Right renal pelvis (tissue), 4 donors: ENCODE measurements at regions not wholly inside any gene's neighbourhood (a gene's known extent, or its start where the extent isn't known, plus 50 kb on each side); places are given as distances from the start of the nearest gene placed in this dataset.

ENCODE experiments used
- DNase-seq, 4 donors: peaks; one replicate each; pipeline ENCODE4 v3.0.0-alpha.2; 2013; ENCODE audit warnings: low read depth in 4 of 4, low spot score in 3 of 4, missing footprints in 1 of 4

DNA sequence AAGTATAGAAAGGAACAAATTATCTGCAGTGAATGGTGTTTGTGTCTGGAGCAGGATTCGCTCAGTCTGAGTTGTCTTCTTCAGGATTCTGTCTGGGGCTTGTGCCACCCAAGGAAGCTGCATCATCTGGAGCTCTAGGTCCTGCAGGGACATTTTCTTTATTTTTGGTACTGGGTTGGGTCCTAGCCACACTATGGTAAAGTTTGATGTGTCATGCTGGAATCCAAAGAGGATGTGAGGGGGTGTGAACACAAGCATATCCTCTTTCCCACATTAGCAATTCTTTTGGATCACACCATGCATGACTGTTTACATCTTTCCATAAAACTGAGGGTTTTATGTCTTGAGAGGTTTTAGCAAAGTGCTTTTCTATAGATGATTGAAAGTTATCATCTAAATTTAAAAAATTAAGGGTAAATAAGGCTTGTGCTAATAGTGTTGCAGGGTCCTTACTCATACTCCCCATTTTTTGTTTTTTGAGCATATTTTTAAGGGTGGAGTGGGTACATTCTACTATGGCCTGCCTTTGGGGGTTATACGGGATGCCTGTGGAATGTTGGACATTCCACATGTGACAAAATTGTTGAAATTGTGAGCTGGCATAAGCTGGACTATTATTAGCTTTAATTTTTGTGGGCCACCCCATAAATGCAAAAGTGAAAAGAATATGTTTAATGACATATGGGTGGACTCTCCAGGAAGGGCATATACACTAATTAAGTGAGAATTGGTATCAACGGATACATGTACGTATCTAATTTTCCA lies 152.0 kb upstream of the HMCN1 start:
- DNase-seq, result no peak

DNA sequence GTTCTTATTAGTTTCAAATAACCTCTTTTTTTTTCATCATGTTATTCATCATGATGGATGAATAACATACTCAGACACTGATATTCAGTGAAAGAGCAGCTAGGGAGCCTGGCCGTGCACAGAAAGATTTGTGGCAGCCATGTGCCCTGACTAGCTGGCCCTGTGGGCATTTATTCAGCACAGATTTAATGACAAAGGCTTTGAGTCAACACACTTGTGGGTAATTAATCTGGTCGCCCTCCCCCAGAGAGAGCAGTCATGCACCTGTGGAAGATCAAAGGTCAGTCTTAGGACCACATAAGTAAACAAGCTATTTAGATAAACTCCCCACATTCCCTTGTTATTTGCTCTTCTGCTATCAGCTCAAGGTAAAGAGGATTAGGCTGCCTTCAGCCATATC lies 153.2 kb upstream of the HMCN1 start:
- no peak for DNase-seq

DNA sequence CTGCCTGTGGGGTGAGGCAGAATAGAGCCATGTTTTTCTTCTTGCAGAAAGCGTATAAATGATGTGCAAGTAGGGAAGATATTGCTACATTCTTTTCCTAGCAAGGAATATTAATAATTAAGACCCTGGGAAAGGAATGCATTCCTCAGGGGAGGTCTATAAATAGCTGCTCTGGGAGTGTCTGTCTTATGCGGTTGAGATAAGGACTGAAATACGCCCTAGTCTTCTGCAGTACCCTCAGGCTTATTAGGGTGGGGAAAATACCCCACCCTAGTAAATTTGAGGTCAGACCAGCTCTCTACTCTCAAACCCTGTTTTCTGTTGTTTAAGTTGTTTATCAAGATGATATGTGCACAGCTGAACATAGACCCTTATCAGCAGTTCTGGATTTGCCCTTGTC lies 155.9 kb upstream of the HMCN1 start:
- no peak for DNase-seq

DNA sequence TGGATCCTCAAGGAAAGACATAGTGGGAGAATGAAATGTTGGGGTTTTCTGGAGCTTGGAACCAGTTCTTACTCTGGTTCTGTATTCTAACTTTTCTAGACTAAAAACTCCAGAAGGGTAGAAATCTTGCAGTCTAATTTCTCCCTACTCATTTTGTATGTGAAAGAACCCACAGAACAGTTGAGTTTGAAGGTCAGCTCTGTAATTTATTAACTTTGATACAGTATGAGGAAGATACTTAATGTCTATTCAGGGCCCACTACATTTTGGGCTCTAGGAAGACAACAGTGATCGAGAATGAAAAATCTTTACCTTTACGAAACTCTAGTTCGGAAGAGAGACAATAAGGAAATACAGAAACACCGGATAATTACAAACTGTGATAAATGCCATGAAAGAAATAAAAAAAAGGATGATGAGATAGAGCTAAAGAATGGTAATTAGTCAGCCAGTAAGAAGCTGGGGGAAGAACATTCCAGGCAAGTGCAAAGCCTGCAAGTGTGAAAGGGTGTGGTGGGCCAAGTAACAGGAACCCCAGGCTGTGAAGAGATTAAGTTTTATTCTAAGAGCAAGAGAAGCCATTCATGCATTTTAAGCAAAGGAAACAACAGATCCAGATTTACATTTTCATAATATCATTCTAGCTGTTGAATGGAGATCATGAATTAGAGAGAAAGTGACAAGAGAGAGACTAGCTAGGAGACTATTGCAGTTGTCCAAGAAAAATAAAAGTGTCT lies 159.9 kb upstream of the HMCN1 start:
- no peak for DNase-seq

DNA sequence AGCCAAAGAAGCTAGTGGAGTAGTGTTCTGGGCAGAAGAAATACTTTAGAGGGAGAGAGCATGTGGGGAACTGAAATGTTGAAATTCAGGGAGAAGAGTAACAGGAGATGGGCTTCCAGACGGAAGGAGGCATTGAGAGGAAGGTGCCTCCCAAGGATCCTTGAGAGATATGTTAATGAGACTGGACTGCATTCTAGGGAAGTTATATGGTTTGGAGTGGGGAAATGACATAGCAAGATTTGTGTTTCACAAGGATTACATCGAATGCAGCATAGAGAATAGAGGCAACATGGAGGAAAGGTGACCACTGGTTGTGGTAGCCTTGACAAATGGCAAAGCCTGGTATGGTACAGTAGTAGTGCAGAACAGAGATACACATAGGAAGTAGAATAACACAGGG lies 160.5 kb upstream of the HMCN1 start:
- no peak for DNase-seq

DNA sequence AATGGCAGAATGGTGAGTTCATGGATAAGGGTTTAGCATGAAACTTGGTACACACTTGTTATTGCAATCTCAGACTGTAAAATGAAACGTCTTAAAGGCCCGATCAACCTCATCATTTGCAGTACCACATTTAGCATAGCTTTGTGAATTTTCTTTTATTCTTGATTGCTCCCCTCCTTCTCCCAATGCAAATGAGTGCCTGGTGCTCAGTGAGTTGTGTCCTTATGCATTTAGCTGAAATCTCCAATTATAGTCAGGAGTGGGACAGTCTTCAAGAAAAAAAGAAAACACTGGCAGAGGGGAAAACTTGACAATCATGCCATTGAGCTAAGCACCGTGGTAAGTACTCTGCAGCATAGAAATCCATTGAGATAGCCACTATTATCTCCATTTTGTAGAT lies 161.0 kb upstream of the HMCN1 start:
- DNase-seq, result no peak

DNA sequence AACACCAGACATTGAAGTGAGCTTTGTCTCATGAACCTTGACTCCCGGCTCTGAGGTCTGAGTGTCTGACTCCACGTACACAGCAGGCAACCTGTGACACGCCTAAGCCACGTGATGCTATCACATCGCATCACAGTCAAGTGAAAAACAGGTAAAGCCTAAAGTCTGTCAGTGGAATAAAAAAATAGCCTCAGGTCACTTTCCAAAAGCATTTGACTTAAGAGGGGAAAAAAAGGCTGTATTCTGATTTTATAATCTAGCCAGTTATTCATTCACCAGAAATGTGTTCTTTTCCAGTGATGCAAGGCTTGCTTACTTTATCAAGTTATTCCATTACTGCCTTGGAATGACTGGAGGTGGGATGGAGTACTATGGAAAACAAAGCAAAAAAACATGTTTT lies 163.2 kb upstream of the HMCN1 start:
- peak in 1 of 4 donors; percentile 53 for DNase-seq

DNA sequence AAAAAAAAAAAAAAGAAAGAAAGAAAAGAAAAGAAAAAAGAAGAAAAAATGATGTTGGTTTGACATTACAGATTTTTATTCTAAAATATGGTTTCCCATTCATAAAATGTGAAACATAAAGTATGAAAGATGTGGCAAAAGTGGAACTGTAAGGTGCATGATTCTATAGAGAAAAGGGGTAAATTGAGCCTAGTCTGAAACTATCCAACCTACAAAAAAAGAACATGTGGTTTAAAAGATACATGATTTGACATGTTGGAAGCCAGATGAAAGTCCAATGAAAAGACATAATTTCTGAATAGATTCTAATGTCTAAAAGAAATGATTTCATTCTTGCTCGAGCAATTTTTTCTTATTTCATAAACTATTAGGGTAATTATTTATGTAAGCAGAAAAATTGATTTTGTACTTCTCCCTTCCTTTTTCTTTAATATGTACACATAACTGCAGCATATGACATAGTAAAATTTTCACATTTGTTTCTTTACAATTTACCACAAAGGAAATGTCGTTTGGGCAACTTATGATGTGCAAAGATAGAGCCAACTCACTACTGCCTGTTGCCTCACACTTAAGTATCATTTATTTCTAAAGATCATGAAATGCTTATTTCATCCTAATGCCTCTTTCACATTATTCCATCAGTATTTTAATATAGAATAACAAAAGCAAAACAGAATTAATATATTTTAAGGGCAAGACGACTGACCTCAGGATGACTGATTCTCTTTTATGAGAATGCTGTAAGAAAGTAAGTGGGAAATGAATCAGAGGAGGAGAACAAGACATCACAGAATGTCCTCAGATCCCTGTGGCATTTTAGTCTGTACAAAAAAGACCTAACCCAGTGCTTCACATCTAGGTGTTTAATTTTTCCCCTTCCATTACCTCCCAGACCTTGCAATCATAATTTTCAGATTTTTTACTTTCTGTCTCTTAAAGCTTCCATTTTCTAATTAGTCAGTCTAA lies 165.8 kb upstream of the HMCN1 start:
- no peak for DNase-seq

DNA sequence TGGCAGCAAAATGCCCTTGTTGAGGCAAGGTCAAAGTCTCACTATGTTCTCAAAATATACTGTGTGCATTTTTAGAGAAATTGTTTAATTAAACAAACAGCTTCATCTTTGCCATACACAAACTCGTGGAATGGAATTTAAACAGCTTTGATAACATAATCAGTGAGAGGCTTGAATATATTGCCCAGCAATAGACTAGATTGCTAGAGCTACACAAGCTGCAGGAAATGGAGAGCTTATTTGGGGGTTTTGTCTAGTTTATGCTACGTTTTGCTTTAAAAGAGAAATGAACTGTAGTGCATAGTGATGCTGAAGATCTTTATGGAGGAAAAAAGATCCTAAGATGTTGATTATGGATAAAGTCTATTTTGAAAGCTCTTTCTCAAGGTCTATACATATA lies 166.8 kb upstream of the HMCN1 start:
- DNase-seq, result no peak

DNA sequence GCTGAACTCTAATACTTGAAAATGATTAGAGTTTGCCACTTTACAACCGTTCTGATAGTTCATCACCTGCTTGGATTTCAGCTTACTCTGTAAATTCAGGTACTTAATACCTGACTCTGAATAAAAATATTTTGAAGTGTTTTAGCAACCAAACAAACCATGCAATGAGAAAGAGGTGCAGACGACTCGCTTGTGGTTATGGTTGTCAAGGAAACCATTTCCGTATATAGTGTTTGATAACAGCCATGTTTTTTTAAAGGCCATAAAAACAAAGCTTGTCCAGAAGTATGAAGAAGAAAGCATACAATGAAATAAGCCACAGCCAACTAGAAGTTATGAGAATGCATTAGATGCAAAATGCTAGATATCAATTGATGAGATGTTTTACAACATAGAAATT lies 167.2 kb upstream of the HMCN1 start:
- DNase-seq, result no peak

DNA sequence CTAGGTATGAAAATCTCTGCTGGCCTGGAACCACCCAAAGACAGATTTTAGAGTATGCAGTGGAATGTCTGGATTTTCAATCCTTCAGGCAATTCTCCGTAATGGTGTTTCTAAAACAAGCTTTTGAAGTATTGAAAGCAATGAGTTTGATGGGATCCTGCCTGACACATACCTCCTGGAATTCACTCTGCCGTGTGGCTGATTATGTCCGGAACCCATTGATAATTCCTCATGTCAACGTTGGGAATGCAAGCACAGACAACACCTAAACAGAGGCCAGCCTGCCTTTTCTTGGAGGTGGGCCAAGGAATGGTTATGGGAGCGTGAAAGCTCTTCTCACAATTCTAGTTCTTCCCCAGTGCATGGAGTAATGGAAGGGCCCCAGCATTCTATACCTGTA lies 168.9 kb upstream of the HMCN1 start:
- DNase-seq, result no peak

DNA sequence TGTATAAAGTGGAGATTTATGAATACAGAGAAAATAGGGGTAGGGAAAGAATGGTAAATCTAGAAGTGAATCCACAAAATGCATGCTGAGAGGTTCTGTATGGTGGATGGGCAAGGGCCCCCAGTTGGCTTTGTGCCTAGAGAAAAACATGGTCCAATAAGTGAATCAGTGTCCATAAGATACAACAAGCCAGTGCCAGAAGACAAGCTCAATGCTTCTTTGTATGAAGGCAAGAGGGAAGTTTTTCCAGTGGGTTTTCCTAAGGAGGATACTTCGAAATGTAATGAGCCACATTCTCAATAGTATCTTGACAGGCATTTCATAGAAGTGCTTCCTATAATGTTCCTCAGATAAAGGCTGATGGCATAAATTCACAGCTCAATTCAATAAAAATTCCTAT lies 169.4 kb upstream of the HMCN1 start:
- no peak for DNase-seq

DNA sequence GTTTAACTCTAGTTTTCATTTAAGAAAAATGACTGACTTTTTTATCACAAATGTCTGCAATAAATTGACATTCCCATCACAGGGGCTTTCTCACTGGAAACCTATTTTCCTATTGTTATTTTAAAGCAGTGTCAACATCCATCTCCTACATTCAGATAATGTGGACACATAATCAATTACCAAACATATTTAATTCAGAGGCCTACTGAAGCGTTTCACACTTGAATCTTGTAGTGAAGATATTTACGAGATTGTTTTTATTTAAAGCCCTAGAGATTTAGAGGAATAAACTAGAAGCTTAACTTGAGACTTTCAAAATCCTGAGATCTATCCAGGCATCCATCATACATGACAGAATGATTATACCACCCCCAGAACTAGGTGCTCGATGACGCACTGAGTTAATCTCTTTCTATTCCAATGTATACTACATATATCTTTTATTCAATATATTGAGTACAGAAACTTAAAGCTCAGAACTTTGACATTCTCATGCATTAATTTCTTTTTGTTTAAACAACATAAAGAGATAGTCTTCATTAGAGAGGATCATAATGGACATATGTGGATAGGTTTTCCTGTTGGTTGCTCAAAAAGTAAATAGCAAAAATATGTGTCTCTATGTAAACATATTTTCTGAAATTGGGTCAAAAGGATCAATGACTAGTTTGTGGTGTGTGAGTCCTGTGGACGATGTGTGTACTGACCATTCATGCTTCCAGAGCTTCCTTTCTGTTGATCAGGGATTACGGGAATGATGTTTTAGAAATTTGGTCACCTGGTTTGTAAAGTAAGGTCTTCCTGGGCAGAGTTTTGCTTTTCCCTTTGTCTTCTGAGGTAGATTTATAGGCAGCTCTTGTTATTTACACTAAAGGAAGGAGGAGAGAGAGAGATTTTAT lies 171.5 kb upstream of the HMCN1 start:
- no peak for DNase-seq

DNA sequence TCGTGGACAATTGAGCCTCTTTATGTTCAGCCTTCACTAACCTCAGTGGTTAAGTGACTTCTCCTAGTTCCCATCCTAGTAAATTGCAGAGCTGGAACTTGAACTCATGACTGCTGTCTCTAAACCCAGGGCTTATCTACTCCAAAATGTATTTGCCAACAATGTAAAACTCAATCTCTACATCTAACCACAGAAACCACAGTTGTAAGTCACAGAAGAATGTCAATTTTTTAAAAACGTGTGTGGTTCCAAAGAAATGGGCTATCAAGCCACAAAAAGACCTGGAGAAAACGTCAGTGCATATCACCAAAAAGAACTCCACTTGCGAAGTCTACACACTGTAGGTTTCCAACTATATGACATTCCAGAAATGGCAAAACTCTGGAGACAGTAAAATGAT lies 172.6 kb upstream of the HMCN1 start:
- DNase-seq, result no peak

DNA sequence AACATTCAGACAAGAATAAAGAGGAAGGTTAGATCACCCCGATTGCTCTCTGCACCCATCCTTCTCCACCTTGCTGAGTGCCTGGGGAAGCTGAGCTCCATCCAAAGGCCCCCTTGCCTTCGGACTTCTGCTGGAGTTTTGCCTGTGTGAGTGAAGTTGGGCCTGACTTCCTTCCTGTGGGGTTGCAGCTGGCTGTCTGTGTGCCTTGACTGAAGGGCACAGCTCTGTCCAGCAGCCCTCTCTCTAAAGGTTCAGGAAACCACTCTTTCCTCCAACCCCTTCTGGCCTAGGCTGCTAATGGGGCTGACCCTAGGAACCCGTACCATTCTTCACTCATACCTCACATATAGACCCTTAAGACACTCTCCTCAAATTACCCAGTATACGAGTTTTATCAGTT lies 173.4 kb upstream of the HMCN1 start:
- DNase-seq, result no peak

DNA sequence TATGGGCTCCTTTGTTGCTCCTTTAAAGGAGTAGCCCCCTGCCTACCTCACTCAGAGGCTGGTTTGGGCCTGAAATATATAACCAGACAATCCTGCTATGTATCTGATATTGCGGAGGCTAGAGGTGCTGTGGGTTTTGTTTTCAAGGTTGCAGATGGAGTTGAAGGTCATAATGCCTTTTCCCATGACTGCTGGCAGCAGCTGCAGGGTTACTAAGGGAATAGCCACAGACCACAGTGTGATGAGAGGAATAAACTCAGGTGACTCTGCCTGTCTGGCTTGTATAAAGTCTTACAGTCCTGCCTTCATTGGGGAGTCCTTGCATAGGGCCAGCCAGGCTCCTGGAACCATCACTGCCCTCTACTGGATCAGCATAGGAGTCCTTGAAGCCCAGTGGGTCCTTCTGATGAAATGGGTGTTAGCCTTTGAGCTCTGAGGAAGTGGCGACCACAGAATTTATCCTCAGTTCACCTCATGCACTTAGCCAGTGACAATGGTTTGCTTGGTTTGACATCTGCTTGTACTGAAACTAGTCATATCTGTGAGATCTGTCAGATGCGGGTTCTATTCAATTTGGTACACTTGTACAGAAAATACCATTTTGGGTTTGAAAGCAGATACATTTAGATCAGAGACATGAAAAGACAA lies 174.4 kb upstream of the HMCN1 start:
- DNase-seq, result no peak

DNA sequence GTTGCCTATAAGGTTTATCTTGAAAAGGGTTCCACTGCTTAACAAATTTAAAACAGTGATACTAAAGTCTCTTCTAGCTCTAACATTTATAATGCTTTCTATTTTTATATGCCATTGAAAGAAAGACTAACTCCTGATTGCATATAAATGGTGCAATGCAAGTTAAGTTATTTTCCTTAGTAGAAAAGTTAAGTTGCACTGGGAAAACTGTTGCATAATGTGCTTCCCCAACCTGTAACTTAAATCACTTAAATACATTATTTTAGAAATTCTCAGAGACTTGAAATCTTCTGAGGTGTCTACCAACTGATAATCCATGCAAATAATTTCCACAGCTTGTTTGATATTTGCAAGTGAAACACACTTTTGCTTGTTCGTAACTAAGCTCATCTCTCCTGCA lies 175.0 kb upstream of the HMCN1 start:
- no peak for DNase-seq

DNA sequence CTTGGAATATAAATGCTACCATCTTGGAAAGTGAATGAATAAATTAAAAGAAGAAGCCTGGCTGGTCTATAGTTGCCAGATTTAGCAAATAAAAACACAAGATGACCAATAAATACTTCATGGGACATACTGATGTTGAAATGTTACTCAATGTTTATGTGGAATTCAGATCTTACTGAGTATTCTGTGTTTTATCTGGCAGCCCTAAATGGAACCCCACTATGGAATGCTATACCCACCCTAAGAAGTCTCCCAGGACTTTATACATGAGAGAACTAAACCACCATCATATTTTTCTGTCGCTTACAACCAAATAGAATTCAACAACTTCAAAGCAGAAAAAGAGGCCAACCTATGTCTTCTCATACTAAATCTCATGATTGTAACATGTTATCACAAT lies 177.6 kb upstream of the HMCN1 start:
- DNase-seq, result no peak

DNA sequence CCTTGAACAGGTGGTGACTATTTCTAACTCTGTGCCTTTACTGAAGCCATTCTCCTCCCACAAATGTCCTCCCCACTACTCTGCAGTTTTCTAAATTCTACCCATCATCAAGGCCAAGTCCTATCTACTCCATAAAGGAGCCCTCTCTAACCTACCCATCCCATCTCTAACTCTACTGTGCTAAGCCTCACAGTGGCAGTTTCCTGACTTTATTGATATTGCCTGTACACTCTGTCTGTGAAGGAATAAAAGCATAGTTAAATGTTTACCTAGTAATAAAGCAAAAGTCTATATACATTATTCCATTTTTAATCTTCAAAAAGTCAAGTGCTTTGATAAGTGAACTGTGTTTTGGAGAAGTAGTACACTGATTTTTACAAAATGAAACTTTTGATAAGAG lies 178.4 kb upstream of the HMCN1 start:
- no peak for DNase-seq

DNA sequence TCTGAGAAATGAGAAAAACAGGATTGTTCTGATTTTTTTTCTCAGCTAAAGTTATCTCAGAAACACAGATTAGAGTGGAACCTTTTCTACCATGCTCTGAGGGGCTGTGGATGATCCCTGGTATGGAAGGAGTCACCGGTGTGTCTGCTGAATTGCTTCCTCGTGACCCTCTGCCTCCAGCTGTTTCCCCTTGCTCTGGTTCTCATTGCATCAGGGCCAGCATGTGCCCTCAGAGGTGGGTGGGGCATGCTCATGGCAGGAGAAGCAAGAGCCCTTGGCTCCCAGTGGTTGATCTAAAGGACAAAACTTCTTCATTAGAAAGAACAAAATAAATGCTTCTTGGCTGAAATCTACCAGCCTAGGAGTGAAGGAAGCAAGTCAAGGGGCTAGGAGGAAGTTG lies 183.2 kb upstream of the HMCN1 start:
- DNase-seq, result no peak
